Nephron (organoid): ENCODE measurements at regions not wholly inside any gene's neighbourhood (a gene's known extent, or its start where the extent isn't known, plus 50 kb on each side); places are given as distances from the start of the nearest gene placed in this dataset.

Experiments
- H3K27ac Mint-ChIP-seq, 3 experiments: 2 replicates each; pipeline ENCODE4 v1.8.0; 2020; ENCODE audit warnings: mixed read lengths in 3 of 3, mild to moderate bottlenecking in 2 of 3, moderate library complexity in 1 of 3
- H3K27me3 Mint-ChIP-seq: 2 replicates; pipeline ENCODE4 v1.8.0; 2021; ENCODE audit warnings: low read depth, mild to moderate bottlenecking, moderate library complexity, mixed read lengths
- H3K36me3 Mint-ChIP-seq: 2 replicates; pipeline ENCODE4 v1.8.0; 2020; ENCODE audit warnings: low read depth, mixed read lengths
- H3K4me1 Mint-ChIP-seq: 2 replicates; pipeline ENCODE4 v1.8.0; 2020; ENCODE audit warnings: mixed read lengths
- H3K4me3 Mint-ChIP-seq, 3 experiments: 2 replicates each; pipeline ENCODE4 v1.8.0; 2020; ENCODE audit warnings: mild to moderate bottlenecking in 3 of 3, mixed read lengths in 3 of 3, moderate library complexity in 2 of 3
- H3K9me3 Mint-ChIP-seq: 2 replicates; pipeline ENCODE4 v1.8.0; 2020; ENCODE audit warnings: mixed read lengths
- TF ChIP-seq, protein P1 (sequence below), 3 experiments: fragments of 200-600 bp; sonication (generic); IDR thresholded peaks; one replicate each; pipeline ENCODE4 v1.5.0; 2021; ENCODE audit warnings: antibody characterized with exemption in 3 of 3; ENCODE audit not compliant: unreplicated experiment in 3 of 3

DNA sequence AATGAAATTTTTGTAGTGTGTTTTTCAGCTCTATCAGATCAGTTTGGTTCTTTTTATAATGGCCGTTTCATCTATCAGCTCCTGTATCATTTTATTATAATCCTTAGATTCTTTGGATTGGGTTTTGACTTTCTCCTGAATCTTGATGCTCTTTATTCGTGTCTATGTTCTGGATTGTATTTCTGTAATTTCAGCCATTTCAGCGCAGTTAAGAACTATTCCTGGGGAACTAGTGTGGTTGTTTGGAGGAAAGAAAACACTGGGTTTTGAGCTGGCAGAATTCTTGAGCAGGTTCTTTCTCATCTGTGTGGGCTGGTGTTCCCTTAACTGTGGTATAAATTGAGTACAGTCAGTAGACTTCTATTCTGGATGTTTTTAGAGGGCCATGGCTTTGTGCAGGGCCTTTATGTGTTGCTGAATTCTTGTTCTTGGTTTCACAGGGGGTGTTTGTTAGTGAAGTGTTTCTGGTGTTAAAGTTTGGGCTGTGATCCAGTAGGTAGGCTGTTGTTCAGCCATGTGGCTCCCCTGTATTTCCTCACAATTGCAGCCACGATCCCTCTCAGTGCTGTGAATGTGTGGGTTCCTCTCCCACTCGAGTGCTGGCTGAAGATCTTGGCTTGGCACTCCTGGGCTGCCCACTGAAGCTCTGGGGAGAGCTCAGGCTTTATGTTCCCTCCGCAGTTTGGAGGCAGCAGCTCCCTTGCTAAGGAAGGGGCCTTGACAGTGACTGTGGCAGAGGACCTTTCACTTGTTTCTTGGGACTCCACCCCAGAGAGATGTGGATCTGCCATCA is 56.0 kb upstream of the CCDC190 start:
- peak overlapping the region in 1 of 3 experiments; percentile 46 for H3K27ac Mint-ChIP-seq
- peaks cover 25% of the 10 kb centered on the region for H3K4me1 Mint-ChIP-seq
- peaks cover 3% of the 10 kb centered on the region for H3K27me3 Mint-ChIP-seq
- H3K36me3 Mint-ChIP-seq: peaks cover 5% of the 10 kb centered on the region
- TF ChIP-seq, protein P1, sequence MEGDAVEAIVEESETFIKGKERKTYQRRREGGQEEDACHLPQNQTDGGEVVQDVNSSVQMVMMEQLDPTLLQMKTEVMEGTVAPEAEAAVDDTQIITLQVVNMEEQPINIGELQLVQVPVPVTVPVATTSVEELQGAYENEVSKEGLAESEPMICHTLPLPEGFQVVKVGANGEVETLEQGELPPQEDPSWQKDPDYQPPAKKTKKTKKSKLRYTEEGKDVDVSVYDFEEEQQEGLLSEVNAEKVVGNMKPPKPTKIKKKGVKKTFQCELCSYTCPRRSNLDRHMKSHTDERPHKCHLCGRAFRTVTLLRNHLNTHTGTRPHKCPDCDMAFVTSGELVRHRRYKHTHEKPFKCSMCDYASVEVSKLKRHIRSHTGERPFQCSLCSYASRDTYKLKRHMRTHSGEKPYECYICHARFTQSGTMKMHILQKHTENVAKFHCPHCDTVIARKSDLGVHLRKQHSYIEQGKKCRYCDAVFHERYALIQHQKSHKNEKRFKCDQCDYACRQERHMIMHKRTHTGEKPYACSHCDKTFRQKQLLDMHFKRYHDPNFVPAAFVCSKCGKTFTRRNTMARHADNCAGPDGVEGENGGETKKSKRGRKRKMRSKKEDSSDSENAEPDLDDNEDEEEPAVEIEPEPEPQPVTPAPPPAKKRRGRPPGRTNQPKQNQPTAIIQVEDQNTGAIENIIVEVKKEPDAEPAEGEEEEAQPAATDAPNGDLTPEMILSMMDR (IDR thresholded peaks at IDR 0.05; ENCODE audit: unreplicated experiment in 3 of 3): no peak
- H3K9me3 Mint-ChIP-seq: peaks cover 40% of the 10 kb centered on the region
- H3K4me3 Mint-ChIP-seq: no peak overlapping the region

DNA sequence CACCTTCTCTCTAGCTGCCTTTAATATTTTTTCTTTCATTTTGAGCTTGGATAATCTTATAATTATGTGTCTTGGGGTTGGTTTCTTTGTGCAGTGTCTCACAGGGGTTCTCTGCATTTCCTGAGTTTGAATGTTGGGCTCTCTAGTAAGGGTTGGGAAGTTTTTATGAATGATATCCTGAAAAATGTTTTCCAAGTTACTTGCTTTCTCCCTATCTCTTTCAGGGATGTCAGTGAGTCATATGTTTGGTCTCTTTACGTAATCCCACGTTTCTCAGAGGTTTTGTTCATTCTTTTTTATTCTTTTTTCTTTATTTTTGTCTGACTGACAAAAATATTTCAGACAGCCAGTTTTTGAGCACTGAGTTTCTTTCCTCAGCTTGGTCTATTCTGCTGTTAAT is 55.4 kb upstream of the CCDC190 start:
- Mint-ChIP-seq H3K4me3 (no peak overlapping the region), H3K9me3 (peaks cover 43% of the 10 kb centered on the region), H3K27me3 (peaks cover 3% of the 10 kb centered on the region), H3K36me3 (peaks cover 6% of the 10 kb centered on the region), H3K27ac (no peak overlapping the region), H3K4me1 (peaks cover 25% of the 10 kb centered on the region)
- TF ChIP-seq, protein P1 (IDR thresholded peaks at IDR 0.05; ENCODE audit: unreplicated experiment in 3 of 3): no peak

DNA sequence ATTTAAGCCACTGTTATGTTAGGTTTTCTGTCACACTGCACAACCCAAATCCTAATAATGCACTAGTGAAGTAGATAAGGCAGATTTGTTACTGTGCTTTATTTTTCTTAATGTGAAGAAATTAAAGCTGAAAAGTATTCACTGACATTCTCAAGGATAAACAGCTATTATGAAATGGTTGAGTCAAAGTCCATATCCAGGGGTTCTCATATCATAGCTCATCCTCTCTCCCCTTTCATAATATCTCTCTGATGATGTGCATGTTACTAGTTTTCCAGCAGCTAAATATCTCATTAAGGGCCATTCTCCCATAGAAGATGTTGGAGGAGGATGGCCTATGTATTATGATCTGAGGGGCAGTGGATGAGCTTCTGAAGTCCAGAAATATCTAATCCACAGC is 53.6 kb upstream of the CCDC190 start:
- peaks cover 6% of the 10 kb centered on the region for H3K36me3 Mint-ChIP-seq
- TF ChIP-seq, protein P1 (IDR thresholded peaks at IDR 0.05; ENCODE audit: unreplicated experiment in 3 of 3): no peak
- H3K4me1 Mint-ChIP-seq: peaks cover 19% of the 10 kb centered on the region
- H3K4me3 Mint-ChIP-seq: no peak overlapping the region
- peaks cover 49% of the 10 kb centered on the region for H3K9me3 Mint-ChIP-seq
- H3K27me3 Mint-ChIP-seq: peaks cover 3% of the 10 kb centered on the region
- H3K27ac Mint-ChIP-seq: no peak overlapping the region

DNA sequence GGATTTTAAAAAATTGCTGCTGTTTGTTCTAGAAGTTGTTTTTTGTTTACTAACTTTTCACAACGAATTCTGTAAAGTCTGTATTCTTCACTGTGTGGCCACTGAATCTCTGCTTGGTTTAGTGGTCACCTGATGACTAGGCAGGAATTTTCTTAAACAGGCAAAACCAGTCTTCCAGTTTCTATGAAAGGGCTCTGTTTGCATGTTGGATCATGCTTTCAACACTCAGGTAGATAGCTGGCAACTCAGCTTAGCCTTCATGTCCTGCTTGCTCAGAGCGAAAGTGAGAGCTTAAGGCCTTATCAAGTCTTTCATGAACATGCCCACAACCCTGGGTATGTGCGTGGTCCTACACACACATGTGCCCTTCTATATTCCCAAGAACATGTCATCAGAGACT is 52.4 kb upstream of the CCDC190 start:
- TF ChIP-seq, protein P1 (IDR thresholded peaks at IDR 0.05; ENCODE audit: unreplicated experiment in 3 of 3): no peak
- Mint-ChIP-seq H3K9me3 (peaks cover 49% of the 10 kb centered on the region), H3K4me3 (no peak overlapping the region), H3K36me3 (peaks cover 6% of the 10 kb centered on the region), H3K27ac (no peak overlapping the region), H3K4me1 (peaks cover 11% of the 10 kb centered on the region), H3K27me3 (peaks cover 3% of the 10 kb centered on the region)

DNA sequence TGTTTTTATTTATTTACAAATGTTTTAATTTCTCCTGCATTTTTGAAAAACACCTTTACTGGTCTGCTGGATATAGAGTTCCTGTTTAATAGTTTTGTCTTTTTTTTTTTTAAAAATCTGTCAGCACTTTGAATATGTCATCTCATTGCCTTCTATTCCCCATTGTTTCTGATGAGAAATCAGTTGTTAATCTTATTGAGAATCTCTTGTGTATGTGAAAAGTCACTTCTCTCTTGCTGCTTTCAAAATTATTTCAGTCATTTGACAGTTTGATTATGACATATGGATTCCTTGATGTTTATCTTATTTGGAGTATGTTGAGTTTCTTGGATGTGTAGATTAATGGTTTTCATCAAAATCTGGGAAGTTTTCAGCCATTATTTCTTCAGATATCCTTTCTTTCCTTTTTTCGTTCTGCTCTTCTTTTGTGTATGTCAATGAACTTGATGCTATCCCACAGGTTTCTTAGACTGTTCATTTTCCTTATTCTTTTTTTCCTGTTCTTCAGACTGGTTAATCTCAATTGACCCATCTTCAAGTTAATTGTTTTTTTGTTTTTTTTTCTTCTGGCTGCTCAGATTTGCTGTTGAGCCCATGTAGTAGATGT is 51.2 kb upstream of the CCDC190 start:
- H3K4me3 Mint-ChIP-seq: no peak overlapping the region
- TF ChIP-seq, protein P1 (IDR thresholded peaks at IDR 0.05; ENCODE audit: unreplicated experiment in 3 of 3): no peak
- H3K36me3 Mint-ChIP-seq: peaks cover 6% of the 10 kb centered on the region

More for the DNA sequence above, 51.2 kb upstream of the CCDC190 start:
- Mint-ChIP-seq H3K4me1 (peaks cover 5% of the 10 kb centered on the region), H3K27me3 (peaks cover 3% of the 10 kb centered on the region), H3K9me3 (peaks cover 45% of the 10 kb centered on the region), H3K27ac (no peak overlapping the region)
